Inflammatory macrophage (primary cell): ENCODE measurements at regions not wholly inside any gene's neighbourhood (a gene's known extent, or its start where the extent isn't known, plus 50 kb on each side); places are given as distances from the start of the nearest gene placed in this dataset.
A peak's percentile ranks its signal among the peaks of the same experiment; 100 is the strongest.

ENCODE experiments used
- DNase-seq, 2 donors: peaks; one replicate each; pipeline ENCODE4 v3.0.0-alpha.2; 2020 to 2022

DNA sequence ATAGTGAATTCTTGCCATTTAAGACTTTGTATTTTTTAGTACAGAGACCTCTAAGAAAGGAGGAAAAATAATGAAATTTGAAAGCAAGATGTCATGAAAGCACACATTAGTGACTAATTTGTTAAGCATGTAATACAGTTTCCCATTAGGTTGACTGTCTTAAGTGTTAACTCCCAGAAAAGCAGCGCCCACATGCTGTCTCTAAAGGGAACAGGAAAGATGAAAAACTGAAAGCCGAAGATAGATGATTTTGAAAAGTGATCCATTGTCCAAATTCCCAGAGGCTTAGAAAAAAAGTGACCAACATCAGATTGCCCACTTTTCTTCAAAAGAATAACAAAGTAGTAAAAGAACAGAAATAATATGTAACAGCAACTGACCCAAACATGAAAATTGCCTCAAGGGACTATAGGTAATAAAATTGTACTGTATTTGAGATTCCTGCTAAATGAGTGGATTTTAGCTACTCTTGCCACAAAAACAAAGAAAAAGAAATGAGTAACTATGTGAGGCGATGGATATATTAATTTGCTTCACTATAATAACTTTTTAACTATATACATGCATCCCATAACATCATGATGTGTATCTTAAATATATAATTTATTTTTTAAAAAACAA lies 83.2 kb upstream of the OGFRL1 start:
- no peak for DNase-seq

GRCh38 chr6:71206089-71206488 lies 82.5 kb upstream of the OGFRL1 start:
- no peak for DNase-seq

DNA sequence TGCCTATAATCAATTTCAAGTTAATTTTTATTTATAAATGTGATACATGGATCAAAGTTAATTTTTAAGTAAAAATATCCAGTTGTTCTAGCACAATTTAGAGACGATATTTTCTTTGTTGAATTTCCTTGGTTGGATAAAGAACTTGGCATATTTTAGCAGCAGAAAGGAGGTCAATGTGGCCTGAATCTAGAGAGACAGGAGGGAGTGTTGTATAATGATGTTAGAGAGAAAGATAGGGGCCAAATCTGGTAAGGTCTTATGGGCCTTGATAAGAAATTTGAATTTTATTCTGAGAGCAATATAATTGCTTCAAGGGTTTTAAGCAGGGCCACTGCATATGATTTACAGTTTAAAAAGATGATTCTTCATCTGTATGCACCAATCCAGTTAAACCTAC lies 79.4 kb upstream of the OGFRL1 start:
- no peak for DNase-seq

DNA sequence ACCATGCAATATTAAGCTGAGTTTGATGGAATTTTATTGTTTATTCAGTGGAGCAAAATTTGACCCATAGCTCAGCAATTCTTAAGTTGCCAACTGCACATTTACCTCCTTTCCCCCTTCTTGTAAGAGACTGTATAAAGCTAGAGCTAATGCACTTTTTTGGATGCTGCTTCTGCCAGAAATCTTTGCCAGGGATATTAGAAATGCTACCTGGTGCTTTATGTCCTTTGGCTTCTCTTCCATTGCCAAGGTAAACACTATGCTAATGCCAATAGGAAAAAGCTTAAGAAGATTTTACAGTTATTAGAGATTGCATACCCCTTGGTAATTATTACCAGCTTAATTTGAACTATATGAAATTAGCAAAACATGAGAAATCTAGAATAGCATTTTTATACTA lies 79.0 kb upstream of the OGFRL1 start:
- DNase-seq = no peak

- no peak for DNase-seq
Observed at GRCh38 chr6:71211799-71212198, 76.8 kb upstream of the OGFRL1 start.

DNA sequence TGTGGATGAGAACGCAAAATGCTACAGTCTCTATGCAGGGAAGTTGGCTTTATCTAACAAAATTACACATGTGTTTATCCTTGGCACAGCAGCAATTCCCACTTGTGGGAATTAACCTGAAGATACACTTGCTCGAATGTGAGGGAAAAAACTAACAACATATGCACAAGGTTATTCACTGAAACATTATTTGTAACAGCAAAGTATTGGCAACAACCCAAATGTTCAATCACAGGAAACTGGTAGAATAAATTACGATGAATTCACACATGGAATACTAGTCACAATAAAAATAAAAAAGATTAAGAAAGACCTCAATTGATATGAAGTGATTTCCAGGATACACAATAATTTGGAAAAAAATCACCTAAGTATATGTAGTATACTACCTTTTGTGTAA lies 68.1 kb upstream of the OGFRL1 start:
- DNase-seq = no peak

- no peak for DNase-seq
Observed at GRCh38 chr6:71222671-71223070, 65.9 kb upstream of the OGFRL1 start.

- DNase-seq = no peak
Observed at GRCh38 chr6:71224011-71224410, 64.6 kb upstream of the OGFRL1 start.

- DNase-seq = no peak
Observed at GRCh38 chr6:71226151-71226550, 62.5 kb upstream of the OGFRL1 start.

DNA sequence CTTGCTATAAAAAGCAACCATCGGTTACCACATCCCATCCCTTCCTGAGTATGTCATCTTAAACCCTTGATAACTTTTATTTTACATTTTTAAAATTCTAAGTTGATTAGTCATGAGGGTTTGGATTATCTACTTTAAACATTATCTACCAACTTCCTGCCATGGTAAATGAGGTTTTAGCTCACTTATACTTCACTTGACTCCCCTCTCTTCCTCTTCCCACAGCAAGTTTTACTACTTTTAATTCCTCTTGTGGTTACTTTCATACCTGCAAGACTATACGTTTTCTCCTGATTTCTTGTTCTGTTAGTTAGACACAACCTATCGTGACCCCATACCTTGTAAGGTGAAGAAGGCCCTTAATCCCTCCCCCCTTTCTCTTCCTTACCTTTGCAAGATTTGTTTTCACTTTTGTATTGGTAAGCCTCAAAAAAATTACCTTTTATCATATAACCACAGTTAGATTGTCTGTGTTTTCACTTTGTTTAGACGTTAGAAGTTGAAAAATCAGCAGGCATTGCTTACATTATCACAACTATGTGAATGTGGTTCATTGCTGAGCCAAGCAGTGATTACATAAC lies 60.1 kb upstream of the OGFRL1 start:
- no peak for DNase-seq

DNA sequence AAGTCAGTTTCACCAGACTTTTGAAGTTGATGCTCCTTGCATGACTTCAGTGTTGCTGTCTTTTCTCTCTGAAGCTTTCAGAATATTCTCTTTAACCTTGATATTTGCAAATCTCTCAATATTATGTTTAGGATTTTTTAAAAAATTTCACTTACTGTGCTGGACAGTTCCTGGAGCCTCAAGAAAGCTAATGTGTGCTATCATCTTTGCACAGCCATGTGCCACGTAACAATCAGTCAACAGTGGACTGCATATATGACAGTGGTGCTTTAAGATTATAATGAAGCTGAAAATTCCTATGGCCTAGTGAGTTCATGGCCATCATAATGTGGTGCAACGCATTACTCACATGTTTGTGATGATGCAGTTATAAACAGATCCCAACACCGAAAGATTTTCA lies 59.1 kb upstream of the OGFRL1 start:
- no peak for DNase-seq

GRCh38 chr6:71232890-71233289 lies 55.7 kb upstream of the OGFRL1 start:
- DNase-seq = peak in 1 of 2 donors; percentile 31

DNA sequence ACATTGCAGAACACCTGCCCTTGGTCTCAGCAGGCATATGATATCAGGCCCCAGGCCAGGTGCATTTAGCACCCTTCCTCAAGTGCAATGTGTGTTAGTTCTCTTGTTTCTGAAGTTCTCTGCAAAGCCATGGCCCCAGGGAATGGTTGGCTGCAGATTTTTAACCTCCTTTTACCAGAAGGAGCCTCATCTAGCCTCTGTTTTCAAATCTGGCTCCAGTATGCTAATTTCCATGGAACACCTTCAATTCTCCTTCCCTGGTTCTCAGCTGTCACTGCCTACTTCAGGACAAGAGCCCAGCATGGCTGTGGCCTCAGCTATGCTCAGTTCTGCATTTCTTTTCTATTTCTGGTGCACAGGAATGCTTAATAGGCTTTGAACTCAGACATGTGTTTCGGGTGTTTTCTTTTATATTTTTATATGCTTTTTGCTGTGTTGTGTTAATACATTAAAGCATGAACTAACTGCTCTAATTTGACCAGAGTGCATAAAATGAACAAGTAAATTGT lies 51.6 kb upstream of the OGFRL1 start:
- DNase-seq = no peak

- DNase-seq = no peak
Observed at GRCh38 chr6:71238351-71238750, 50.3 kb upstream of the OGFRL1 start.
